LNCAP (cell line): ENCODE measurements at regions not wholly inside any gene's neighbourhood (a gene's known extent, or its start where the extent isn't known, plus 50 kb on each side); places are given as distances from the start of the nearest gene placed in this dataset.

ENCODE experiments used
- TF ChIP-seq, protein P1 (sequence below): fragments of 450-650 bp; IDR thresholded peaks from 2 replicates; pipeline ENCODE4 v1.5.1; 2017; ENCODE audit warnings: mild to moderate bottlenecking

DNA sequence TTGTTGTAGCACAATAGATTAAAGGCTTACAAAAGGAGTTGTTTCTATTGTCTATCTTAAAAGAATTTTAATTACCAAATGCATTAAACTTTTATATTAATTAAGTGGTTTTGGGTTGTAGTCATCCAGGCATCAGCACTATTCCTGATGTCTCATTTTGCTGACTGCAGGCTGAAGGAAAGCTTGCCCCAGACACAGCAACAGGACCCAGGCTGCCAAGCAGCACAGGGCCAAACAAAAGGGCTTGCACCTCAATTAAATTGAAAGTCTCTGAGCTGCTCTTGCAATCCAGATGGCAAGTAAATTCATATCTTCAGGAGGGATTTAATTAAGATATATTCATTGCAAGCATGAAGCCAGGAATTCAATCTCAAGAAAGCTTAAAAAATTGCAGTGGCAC, 80.7 kb upstream of the CHODL start:
- TF ChIP-seq, protein P1, sequence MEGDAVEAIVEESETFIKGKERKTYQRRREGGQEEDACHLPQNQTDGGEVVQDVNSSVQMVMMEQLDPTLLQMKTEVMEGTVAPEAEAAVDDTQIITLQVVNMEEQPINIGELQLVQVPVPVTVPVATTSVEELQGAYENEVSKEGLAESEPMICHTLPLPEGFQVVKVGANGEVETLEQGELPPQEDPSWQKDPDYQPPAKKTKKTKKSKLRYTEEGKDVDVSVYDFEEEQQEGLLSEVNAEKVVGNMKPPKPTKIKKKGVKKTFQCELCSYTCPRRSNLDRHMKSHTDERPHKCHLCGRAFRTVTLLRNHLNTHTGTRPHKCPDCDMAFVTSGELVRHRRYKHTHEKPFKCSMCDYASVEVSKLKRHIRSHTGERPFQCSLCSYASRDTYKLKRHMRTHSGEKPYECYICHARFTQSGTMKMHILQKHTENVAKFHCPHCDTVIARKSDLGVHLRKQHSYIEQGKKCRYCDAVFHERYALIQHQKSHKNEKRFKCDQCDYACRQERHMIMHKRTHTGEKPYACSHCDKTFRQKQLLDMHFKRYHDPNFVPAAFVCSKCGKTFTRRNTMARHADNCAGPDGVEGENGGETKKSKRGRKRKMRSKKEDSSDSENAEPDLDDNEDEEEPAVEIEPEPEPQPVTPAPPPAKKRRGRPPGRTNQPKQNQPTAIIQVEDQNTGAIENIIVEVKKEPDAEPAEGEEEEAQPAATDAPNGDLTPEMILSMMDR, result no peak

DNA sequence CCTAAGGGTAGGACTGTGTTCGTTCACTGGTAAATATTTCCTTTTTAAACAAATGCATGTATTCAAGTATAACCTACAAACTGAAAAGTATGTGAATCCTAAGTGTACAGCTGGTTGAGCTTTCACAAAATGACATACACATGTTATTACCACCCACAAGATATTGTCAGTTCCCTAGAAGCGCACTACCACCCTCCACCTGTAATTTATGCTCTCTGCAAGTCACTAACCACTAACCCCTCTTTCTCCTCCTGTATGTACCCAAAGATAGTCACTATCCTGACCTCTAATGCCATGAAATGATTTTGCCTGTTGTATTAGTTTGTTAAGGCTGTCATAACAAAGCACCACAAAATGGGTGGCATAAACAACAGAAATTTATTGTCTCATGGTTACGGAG, 82.8 kb upstream of the CHODL start:
- TF ChIP-seq, protein P1, result no peak

DNA sequence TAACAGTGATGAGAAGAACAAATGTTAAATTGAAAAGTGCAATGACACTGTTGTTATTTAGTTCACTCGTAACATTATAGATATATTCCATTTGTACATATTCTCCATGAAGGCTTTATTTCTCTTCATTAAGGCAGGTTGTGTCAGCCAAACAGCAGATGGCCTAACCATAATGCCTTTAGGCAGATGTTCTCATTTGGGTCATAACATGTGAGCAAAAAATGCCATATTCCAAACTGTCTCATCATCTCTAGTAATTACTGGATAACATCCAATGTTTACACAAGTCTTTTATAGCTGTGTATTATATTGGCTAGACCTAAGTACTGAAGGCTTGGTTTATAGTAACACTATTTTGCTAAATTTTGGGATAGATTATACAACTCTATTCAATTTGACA, 87.2 kb upstream of the CHODL start:
- TF ChIP-seq, protein P1, result no peak

DNA sequence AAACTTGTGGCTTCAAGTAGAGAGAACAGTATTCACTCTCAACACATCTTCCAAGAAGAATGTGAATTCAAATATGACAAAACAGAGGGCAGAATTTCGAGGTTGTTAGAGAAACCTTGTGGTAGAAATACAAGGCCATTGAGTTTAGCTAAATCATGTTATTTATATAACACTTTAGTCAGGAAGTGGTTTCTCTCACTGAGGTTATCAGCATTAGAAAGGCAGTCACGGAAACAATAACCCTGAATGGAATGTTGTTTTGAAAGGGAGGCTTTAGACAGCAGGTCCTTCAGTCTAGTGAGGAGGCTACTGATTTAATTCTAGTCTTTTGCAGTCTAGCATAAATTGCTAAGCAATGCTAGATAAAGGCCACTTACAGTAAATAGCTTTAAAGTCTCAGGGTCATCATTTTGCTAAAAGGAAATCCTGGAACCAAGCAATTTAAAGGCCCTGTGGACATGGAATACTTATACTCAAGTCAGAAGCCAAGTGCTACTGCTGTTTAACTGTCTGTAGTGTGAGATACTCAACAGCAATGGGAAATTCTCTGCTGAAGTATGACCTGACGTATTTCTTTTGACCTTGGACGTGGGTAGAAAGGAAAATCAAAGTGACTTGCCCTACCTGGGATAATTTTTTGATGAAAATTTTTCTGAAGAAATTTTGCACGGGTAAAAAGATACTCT, 89.0 kb upstream of the CHODL start:
- TF ChIP-seq, protein P1, result no peak

DNA sequence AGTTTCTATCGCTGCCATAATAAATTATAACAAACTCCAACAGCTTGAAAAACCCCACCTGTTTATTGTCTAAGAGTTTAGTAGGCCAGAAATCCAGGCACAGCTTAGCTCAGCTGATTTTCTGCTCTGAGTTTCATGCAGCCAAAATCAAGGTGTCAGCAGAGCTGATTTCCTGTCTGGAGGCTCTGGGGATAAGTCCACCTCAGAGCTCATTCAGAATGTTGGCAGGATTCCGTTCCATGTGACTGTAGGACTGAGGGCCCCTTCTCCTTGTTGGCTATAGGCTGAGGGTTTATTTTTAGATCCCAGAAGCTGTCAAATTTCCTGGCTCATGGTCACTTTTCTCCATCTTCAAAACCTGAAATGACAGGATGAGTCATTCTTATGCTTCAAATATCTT, 91.6 kb upstream of the CHODL start:
- TF ChIP-seq, protein P1, result no peak

DNA sequence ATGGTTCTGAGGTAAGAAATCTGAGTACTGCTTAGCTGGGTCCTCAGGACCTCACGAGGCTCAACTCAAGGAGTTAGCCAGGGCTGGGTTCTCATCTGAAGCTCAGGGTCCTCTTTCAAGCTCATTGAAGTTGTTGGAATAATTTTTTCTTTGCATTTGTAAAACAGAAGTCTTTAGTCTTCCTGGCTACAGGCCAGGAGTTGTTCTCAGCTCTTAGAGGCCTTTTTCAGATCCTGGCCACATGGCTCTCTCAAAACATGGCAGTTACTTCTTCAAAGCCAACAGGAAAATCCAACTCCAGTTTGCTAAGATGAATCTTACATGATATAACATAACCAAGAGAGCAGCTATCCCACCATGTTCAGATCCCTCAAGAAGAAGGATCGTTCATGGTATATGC, 92.3 kb upstream of the CHODL start:
- TF ChIP-seq, protein P1, result no peak

DNA sequence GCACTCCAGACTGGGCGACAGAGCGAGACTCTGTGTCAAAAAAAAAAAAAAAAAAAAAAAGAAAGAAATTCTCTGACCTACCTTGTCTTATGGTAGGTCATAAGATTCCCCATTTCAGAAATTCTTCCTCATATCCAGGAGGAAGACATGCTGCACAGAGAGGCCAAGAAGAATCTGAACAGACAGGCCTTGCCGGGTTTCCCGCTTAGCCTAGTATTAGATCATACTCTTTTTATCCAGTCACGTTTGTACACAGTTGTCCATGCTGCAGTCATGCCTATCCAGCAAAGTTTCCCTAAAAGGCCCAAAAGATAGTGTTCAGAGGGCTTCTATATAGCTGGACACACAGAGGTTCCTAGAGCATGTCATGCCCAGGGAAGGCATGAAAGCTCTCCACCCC, 93.6 kb upstream of the CHODL start:
- TF ChIP-seq, protein P1, result no peak

DNA sequence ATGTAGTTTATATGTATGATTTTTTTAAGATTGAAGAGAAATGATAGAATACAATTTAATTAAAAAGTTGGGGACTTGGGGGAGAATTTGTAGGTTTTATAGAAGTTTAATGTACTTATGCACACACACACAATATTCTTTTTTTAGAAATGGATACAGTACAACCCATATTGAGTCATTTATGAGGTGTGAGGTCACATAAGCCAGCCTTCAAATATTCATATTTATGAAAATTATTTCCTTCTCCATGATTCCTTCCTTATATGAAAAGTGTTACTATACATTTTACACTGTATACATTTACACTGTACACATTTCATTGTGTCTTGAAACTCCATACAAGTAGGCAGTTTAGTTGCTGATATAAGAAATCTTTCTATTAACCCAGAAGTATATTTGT, 96.2 kb upstream of the CHODL start:
- TF ChIP-seq, protein P1, result no peak
